Mesothelial cell of epicardium (in vitro differentiated cells): ENCODE measurements at regions not wholly inside any gene's neighbourhood (a gene's known extent, or its start where the extent isn't known, plus 50 kb on each side); places are given as distances from the start of the nearest gene placed in this dataset.

Experiments
- DNase-seq, 2 experiments: peaks; one replicate each; pipeline ENCODE4 v3.0.0; 2021; ENCODE audit warnings: low spot score in 2 of 2; ENCODE audit not compliant: unreplicated experiment in 2 of 2
- H3K27ac Mint-ChIP-seq: 2 replicates; pipeline ENCODE4 v1.8.0; 2021; ENCODE audit warnings: mixed read lengths
- H3K27me3 Mint-ChIP-seq: 2 replicates; pipeline ENCODE4 v1.8.0; 2021; ENCODE audit warnings: low read depth, mixed read lengths
- H3K36me3 Mint-ChIP-seq: 2 replicates; pipeline ENCODE4 v1.8.0; 2021; ENCODE audit warnings: mixed read lengths
- H3K4me1 Mint-ChIP-seq: 2 replicates; pipeline ENCODE4 v1.8.0; 2021; ENCODE audit warnings: mixed read lengths
- H3K4me3 Mint-ChIP-seq: 2 replicates; pipeline ENCODE4 v1.8.0; 2021; ENCODE audit warnings: mild to moderate bottlenecking, moderate library complexity, mixed read lengths
- H3K9me3 Mint-ChIP-seq: 2 replicates; pipeline ENCODE4 v1.8.0; 2021; ENCODE audit warnings: mixed read lengths
- TF ChIP-seq, protein P1 (sequence below): fragments of 200-600 bp; sonication (generic); IDR thresholded peaks from one replicate; pipeline ENCODE4 v1.5.0; 2021; ENCODE audit warnings: antibody characterized with exemption; ENCODE audit not compliant: unreplicated experiment

DNA sequence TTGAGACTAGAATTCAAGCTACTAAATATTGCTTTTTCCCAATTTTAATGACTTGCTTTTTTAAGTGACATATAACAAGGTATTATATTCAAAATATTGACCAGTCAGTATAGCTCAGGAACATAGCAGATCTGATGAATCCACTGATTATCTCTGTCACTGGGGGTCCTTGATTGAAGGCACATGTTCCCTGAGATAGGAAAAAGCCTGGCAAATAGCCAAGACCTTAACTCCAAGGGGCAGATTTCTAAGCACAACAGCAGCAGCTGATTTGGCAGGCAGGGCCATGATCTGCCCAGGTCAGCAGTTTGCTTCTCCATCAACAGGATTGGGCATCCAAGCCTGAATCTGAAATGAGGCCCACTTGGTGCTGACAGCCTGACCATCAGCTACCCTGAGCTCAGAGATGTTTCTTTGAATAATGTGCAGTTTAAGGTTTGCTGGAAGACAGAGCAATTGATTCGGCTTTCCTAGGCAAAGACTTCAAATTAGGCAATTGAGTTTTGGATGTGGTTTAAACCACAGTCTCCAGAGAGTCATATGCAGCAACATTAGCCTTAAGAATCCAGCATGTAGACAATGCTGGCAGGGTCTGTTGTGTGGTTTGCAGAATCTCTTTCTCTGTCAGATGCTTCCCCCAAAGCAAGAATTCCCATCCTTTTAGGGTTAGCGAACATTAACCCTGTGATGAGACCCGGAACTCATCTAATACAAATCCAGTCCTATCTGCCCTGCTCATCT, 352.6 kb downstream of the ADRA2A start:
- DNase-seq, result no peak
- no peak overlapping the region for H3K4me3 Mint-ChIP-seq

GRCh38 chr10:111430070-111430469, 353.2 kb downstream of the ADRA2A start:
- TF ChIP-seq, protein P1, sequence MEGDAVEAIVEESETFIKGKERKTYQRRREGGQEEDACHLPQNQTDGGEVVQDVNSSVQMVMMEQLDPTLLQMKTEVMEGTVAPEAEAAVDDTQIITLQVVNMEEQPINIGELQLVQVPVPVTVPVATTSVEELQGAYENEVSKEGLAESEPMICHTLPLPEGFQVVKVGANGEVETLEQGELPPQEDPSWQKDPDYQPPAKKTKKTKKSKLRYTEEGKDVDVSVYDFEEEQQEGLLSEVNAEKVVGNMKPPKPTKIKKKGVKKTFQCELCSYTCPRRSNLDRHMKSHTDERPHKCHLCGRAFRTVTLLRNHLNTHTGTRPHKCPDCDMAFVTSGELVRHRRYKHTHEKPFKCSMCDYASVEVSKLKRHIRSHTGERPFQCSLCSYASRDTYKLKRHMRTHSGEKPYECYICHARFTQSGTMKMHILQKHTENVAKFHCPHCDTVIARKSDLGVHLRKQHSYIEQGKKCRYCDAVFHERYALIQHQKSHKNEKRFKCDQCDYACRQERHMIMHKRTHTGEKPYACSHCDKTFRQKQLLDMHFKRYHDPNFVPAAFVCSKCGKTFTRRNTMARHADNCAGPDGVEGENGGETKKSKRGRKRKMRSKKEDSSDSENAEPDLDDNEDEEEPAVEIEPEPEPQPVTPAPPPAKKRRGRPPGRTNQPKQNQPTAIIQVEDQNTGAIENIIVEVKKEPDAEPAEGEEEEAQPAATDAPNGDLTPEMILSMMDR, result no peak
- no peak overlapping the region for H3K27ac Mint-ChIP-seq
- no peaks in the 10 kb centered on the region for H3K36me3 Mint-ChIP-seq
- no peaks in the 10 kb centered on the region for H3K4me1 Mint-ChIP-seq
- no peaks in the 10 kb centered on the region for H3K27me3 Mint-ChIP-seq
- DNase-seq, result no peak
- H3K9me3 Mint-ChIP-seq, result no peaks in the 10 kb centered on the region
- H3K4me3 Mint-ChIP-seq, result no peak overlapping the region

More for the DNA sequence above, 352.6 kb downstream of the ADRA2A start:
- Mint-ChIP-seq H3K9me3 (no peaks in the 10 kb centered on the region), H3K27me3 (no peaks in the 10 kb centered on the region), H3K4me1 (no peaks in the 10 kb centered on the region), H3K36me3 (no peaks in the 10 kb centered on the region), H3K27ac (no peak overlapping the region)
- TF ChIP-seq, protein P1, result no peak

DNA sequence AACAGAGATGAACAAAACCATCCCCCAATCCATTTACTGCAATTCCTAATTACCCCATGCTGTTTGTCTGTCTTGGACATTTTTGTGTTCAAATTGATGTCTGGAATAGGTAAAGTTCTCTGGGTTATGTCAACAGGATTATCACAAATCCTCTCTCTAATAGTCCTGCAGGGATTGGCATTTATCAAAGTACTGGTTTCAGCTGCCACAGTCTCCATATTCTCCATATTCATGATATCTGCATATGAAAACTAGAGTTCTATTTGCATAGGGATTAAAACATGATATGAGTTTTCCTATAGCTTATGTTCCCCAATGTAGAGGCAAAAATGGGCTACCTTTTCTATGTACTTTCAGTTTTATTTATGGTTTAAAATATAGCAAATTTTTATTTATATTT, 355.8 kb downstream of the ADRA2A start:
- Mint-ChIP-seq H3K4me1 (no peaks in the 10 kb centered on the region), H3K27me3 (peaks cover 4% of the 10 kb centered on the region), H3K9me3 (no peaks in the 10 kb centered on the region), H3K4me3 (no peak overlapping the region), H3K27ac (no peak overlapping the region), H3K36me3 (no peaks in the 10 kb centered on the region)
- TF ChIP-seq, protein P1, result no peak
- DNase-seq, result no peak

DNA sequence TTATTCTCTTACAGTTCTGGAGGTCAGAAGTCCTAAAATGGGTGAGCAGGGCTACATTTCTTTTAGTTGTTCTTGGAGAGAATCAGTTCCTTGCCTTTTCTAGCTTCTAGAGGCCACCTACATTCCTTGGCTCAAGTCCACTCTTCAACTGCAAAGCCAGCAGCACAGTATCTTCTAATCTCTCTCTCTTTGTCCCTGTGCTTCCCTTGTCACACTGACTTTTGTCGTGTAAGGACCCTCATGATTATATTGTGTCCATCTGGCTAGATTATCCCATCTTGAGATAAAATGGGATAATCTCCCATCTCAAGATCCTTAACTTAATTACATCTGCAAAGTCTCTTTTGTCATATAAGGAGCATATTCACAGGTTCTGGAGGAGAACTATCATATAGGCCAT, 359.0 kb downstream of the ADRA2A start:
- Mint-ChIP-seq H3K9me3 (no peaks in the 10 kb centered on the region), H3K27me3 (peaks cover 24% of the 10 kb centered on the region), H3K36me3 (no peaks in the 10 kb centered on the region), H3K4me1 (no peaks in the 10 kb centered on the region), H3K27ac (no peak overlapping the region), H3K4me3 (no peak overlapping the region)
- no peak for DNase-seq
- TF ChIP-seq, protein P1, result no peak

DNA sequence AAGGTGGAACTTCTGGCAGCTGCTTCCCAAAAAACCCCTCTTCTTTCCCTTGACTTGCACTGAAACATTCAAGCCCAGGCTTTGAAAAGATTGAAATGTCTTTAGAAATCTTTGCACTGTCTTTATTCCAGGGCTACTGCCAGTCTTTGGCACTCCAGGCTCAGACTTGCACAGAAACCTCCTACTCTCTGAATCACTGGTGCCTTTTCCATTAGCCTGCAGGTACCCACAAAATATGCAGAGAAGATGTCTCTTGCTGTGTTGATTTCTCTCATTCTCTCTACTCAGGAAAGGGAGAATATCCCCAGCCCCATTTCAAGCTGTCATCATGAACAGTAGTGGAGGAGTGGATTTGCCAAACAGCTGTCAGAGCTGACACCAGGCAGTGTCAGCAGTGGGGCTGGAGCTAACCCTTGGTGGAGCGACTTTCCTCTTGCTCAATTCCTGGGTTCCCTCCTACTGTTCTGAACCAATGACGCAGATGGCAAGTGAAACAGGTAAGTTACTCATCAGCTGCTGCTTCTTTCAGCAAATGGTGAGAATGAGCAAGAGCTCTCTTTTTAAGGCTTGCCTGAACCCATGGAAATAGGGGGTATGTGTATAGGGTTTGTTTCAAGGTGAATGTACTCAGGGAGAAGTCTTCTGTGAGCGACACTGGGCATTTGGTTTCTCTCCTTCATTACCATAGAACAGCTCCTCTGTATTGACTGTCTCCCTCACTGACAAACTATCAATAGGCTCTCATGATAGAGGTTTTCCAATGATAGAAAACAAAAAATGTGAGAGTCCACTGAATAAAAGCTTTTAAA, 362.4 kb downstream of the ADRA2A start:
- Mint-ChIP-seq H3K9me3 (no peaks in the 10 kb centered on the region), H3K4me3 (no peak overlapping the region), H3K36me3 (no peaks in the 10 kb centered on the region), H3K4me1 (no peaks in the 10 kb centered on the region), H3K27ac (no peak overlapping the region), H3K27me3 (peaks cover 36% of the 10 kb centered on the region)
- TF ChIP-seq, protein P1, result no peak
- DNase-seq, result no peak
